ENCODE measurements at regions not wholly inside any gene's neighbourhood (a gene's known extent, or its start where the extent isn't known, plus 50 kb on each side); places are given as distances from the start of the nearest gene placed in this dataset.

GRCh38 chrX:117570160-117570559 is 546.5 kb downstream of the KLHL13 start:
- TF ChIP-seq, protein P1, sequence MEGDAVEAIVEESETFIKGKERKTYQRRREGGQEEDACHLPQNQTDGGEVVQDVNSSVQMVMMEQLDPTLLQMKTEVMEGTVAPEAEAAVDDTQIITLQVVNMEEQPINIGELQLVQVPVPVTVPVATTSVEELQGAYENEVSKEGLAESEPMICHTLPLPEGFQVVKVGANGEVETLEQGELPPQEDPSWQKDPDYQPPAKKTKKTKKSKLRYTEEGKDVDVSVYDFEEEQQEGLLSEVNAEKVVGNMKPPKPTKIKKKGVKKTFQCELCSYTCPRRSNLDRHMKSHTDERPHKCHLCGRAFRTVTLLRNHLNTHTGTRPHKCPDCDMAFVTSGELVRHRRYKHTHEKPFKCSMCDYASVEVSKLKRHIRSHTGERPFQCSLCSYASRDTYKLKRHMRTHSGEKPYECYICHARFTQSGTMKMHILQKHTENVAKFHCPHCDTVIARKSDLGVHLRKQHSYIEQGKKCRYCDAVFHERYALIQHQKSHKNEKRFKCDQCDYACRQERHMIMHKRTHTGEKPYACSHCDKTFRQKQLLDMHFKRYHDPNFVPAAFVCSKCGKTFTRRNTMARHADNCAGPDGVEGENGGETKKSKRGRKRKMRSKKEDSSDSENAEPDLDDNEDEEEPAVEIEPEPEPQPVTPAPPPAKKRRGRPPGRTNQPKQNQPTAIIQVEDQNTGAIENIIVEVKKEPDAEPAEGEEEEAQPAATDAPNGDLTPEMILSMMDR (IDR thresholded peaks at IDR 0.05; ENCODE audit: low read depth, low read length, missing input control), result no peak
- TF ChIP-seq ZBTB33 (IDR thresholded peaks at IDR 0.05) (no peak), RAD21 (IDR thresholded peaks at IDR 0.05) (no peak), SP1 (IDR thresholded peaks at IDR 0.05) (no peak), TAF1 (conservative IDR thresholded peaks at IDR 0.05) (no peak), YY1 (IDR thresholded peaks at IDR 0.05) (no peak), JUND (IDR thresholded peaks at IDR 0.05) (no peak), EGR1 (IDR thresholded peaks at IDR 0.05; ENCODE audit: low read depth in 2 of 2) (no peak)
- TF ChIP-seq, protein P2, sequence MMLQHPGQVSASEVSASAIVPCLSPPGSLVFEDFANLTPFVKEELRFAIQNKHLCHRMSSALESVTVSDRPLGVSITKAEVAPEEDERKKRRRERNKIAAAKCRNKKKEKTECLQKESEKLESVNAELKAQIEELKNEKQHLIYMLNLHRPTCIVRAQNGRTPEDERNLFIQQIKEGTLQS (IDR thresholded peaks at IDR 0.05), result no peak
- TF ChIP-seq, protein P3, sequence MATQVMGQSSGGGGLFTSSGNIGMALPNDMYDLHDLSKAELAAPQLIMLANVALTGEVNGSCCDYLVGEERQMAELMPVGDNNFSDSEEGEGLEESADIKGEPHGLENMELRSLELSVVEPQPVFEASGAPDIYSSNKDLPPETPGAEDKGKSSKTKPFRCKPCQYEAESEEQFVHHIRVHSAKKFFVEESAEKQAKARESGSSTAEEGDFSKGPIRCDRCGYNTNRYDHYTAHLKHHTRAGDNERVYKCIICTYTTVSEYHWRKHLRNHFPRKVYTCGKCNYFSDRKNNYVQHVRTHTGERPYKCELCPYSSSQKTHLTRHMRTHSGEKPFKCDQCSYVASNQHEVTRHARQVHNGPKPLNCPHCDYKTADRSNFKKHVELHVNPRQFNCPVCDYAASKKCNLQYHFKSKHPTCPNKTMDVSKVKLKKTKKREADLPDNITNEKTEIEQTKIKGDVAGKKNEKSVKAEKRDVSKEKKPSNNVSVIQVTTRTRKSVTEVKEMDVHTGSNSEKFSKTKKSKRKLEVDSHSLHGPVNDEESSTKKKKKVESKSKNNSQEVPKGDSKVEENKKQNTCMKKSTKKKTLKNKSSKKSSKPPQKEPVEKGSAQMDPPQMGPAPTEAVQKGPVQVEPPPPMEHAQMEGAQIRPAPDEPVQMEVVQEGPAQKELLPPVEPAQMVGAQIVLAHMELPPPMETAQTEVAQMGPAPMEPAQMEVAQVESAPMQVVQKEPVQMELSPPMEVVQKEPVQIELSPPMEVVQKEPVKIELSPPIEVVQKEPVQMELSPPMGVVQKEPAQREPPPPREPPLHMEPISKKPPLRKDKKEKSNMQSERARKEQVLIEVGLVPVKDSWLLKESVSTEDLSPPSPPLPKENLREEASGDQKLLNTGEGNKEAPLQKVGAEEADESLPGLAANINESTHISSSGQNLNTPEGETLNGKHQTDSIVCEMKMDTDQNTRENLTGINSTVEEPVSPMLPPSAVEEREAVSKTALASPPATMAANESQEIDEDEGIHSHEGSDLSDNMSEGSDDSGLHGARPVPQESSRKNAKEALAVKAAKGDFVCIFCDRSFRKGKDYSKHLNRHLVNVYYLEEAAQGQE (IDR thresholded peaks at IDR 0.05), result no peak
